ENCODE measurements at regions not wholly inside any gene's neighbourhood (a gene's known extent, or its start where the extent isn't known, plus 50 kb on each side); places are given as distances from the start of the nearest gene placed in this dataset.
"Not testable (repeated sequence)": the region's sequence is repeated elsewhere in the genome, so short reads cannot be mapped to it uniquely, and the experiment has no call there.

DNA sequence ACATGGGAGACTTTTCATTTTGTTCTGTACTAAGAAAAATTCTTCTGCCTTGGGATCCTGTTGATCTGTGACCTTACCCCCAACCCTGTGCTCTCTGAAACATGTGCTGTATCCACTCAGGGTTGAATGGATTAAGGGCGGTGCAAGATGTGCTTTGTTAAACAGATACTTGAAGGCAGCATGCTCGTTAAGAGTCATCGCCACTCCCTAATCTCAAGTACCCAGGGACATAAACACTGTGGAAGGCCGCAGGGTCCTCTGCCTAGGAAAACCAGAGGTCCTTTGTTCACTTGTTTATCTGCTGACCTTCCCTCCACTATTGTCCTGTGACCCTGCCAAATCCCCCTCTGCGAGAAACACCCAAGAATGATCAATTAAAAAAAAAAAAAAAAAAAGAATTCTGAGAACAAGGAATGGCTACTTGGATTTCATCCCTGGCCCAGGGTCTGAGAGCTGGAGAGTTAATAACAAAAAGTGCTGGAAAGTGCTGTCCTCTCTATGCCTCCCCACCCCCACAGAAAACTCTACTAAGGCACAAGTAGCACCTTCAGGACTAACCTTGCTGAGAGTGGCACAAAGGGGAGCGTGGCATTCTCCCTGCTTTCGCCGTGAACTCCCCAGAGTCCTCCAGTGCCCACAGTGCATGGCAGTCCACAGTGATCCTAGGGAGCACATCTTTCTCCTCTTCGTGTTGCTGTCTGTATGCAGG lies 297.1 kb downstream of the SIPA1L2 start:
- H2AK9ac ChIP-seq (replicated peaks; ENCODE audit: low read depth, low read length, poor library complexity); H3K9ac ChIP-seq (ENCODE audit: low read depth, low read length); H3K79me1 ChIP-seq (ENCODE audit: low read depth in 1 of 2, low read length in 2 of 2); H2BK5ac ChIP-seq (ENCODE audit: low read depth, low read length, poor library complexity, severe bottlenecking); H3K18ac ChIP-seq (ENCODE audit: low read depth, low read length); H3K4me3 ChIP-seq (ENCODE audit: insufficient read depth, low read depth, low read length); H2BK15ac ChIP-seq (ENCODE audit: low read depth, low read length); DNase-seq; H2BK20ac ChIP-seq (ENCODE audit: low read depth, low read length); dilution Hi-C loops (cut with HindIII; ENCODE audit: low sequenced_read_pairs, unreplicated experiment); H4K5ac ChIP-seq (ENCODE audit: low read depth, low read length); H3K27ac ChIP-seq (ENCODE audit: insufficient read depth, low read length); POLR2A ChIA-PET (ENCODE audit: unreplicated experiment); H3K4ac ChIP-seq (ENCODE audit: low read depth, low read length); ATAC-seq (ENCODE audit: low read depth); H2AFZ ChIP-seq (replicated peaks; ENCODE audit: low read length, poor library complexity); H2BK120ac ChIP-seq (ENCODE audit: low read depth, low read length); H3K9me1 ChIP-seq (ENCODE audit: insufficient read depth, low read length); H4K91ac ChIP-seq (ENCODE audit: insufficient read depth, low read depth, low read length); H3K4me1 ChIP-seq (ENCODE audit: control insufficient read depth, insufficient read depth, low read length); H3K9me3 ChIP-seq (ENCODE audit: control insufficient read depth, insufficient read depth, low read length); H3K14ac ChIP-seq (replicated peaks; ENCODE audit: low read depth, low read length); H2AK5ac ChIP-seq (ENCODE audit: low read depth, low read length); H3K4me2 ChIP-seq (ENCODE audit: low read depth, low read length); H4K20me1 ChIP-seq (ENCODE audit: insufficient read depth, low read length); in situ Hi-C loops (cut with MboI; ENCODE audit: low sequenced_read_pairs); intact Hi-C loops (cut with micrococcal nuclease); CTCF ChIA-PET; BruUV-seq (replicated peaks); H3K23ac ChIP-seq (ENCODE audit: low read depth, low read length); H4K8ac ChIP-seq (ENCODE audit: low read depth in 2 of 2, low read length in 2 of 2); H3K56ac ChIP-seq (ENCODE audit: extremely low read depth, insufficient read depth, low read length); H3K36me3 ChIP-seq (ENCODE audit: control insufficient read depth, insufficient read depth, low read length): not testable (repeated sequence)
- 91% methylated on average over 3 of the region's 9 CpGs; no CpG with 5 or more reads in 1 of the 2 experiments for WGBS, 2 experiments (ENCODE audit: extremely low coverage in 2 of 2, insufficient read length in 1 of 2)
- H3K27me3 ChIP-seq (ENCODE audit: control insufficient read depth, insufficient read depth, low read length), result peaks cover 12% of the 10 kb centered on the region

All from IMR-90 (cell line).